HG03469 (cell line): ENCODE measurements at regions not wholly inside any gene's neighbourhood (a gene's known extent, or its start where the extent isn't known, plus 50 kb on each side); places are given as distances from the start of the nearest gene placed in this dataset.
A peak's percentile ranks its signal among the peaks of the same experiment; 100 is the strongest.

ENCODE experiments used
- ATAC-seq: cut with Tn5 transposase; IDR thresholded peaks from one replicate; pipeline ENCODE4 v1.9.1; 2021; ENCODE audit warnings: mild to moderate bottlenecking, moderate library complexity, moderate number of reproducible peaks; ENCODE audit not compliant: unreplicated experiment

- ATAC-seq, result no peak
Observed at GRCh38 chr12:124505001-124505818, 62.2 kb downstream of the NCOR2 start.

GRCh38 chr12:124504273-124505000 is 63.0 kb downstream of the NCOR2 start:
- ATAC-seq, result no peak

GRCh38 chr12:124503305-124503704 is 64.1 kb downstream of the NCOR2 start:
- no peak for ATAC-seq

GRCh38 chr12:124502379-124502778 is 65.0 kb downstream of the NCOR2 start:
- ATAC-seq, result no peak

- ATAC-seq, result no peak
Observed at GRCh38 chr12:124501827-124502226, 65.6 kb downstream of the NCOR2 start.

GRCh38 chr12:124501112-124501561 is 66.3 kb downstream of the NCOR2 start:
- ATAC-seq, result no peak

- no peak for ATAC-seq
Observed at GRCh38 chr12:124499898-124500244, 67.5 kb downstream of the NCOR2 start.

- ATAC-seq, result no peak
Observed at GRCh38 chr12:124499190-124499753, 68.1 kb downstream of the NCOR2 start.

- no peak for ATAC-seq
Observed at GRCh38 chr12:124498275-124499189, 68.9 kb downstream of the NCOR2 start.

- no peak for ATAC-seq
Observed at GRCh38 chr12:124497658-124498057, 69.8 kb downstream of the NCOR2 start.

- no peak for ATAC-seq
Observed at GRCh38 chr12:124497039-124497438, 70.4 kb downstream of the NCOR2 start.

- no peak for ATAC-seq
Observed at GRCh38 chr12:124496584-124496983, 70.8 kb downstream of the NCOR2 start.

- no peak for ATAC-seq
Observed at GRCh38 chr12:124495194-124495983, 72.0 kb downstream of the NCOR2 start.

- no peak for ATAC-seq
Observed at GRCh38 chr12:124494751-124495129, 72.7 kb downstream of the NCOR2 start.

- ATAC-seq, result peak; percentile 92
Observed at GRCh38 chr12:124493809-124494750, 73.3 kb downstream of the NCOR2 start.

- ATAC-seq, result no peak
Observed at GRCh38 chr12:124492879-124493808, 74.3 kb downstream of the NCOR2 start.

- no peak for ATAC-seq
Observed at GRCh38 chr12:124491856-124492420, 75.5 kb downstream of the NCOR2 start.

- ATAC-seq, result no peak
Observed at GRCh38 chr12:124491310-124491709, 76.1 kb downstream of the NCOR2 start.
